Ishikawa (cell line): ENCODE measurements at regions not wholly inside any gene's neighbourhood (a gene's known extent, or its start where the extent isn't known, plus 50 kb on each side); places are given as distances from the start of the nearest gene placed in this dataset.

Source experiments
- CEBPB ChIP-seq: IDR thresholded peaks from 2 replicates; pipeline ENCODE4 v1.6.1; 2012
- CREB1 ChIP-seq: IDR thresholded peaks from 2 replicates; pipeline ENCODE4 v1.6.1; 2012; ENCODE audit warnings: low read depth
- EGR1 ChIP-seq: IDR thresholded peaks from 2 replicates; pipeline ENCODE4 v1.6.1; 2012
- EP300 ChIP-seq: IDR thresholded peaks from 2 replicates; pipeline ENCODE4 v1.6.1; 2012; ENCODE audit warnings: borderline replicate concordance
- FOXM1 ChIP-seq: IDR thresholded peaks from 2 replicates; pipeline ENCODE4 v1.6.1; 2012; ENCODE audit warnings: low read depth, borderline replicate concordance
- MAX ChIP-seq: IDR thresholded peaks from 2 replicates; pipeline ENCODE4 v1.6.1; 2012
- NFIC ChIP-seq: IDR thresholded peaks from 2 replicates; pipeline ENCODE4 v1.6.1; 2012
- RAD21 ChIP-seq: IDR thresholded peaks from 2 replicates; pipeline ENCODE4 v1.6.1; 2012; ENCODE audit warnings: low read depth
- REST ChIP-seq: IDR thresholded peaks from 2 replicates; pipeline ENCODE4 v1.6.1; 2012; ENCODE audit warnings: low read depth, mild to moderate bottlenecking
- TAF1 ChIP-seq: IDR thresholded peaks from 2 replicates; pipeline ENCODE4 v1.6.1; 2012; ENCODE audit warnings: low read depth, mild to moderate bottlenecking
- TCF12 ChIP-seq: IDR thresholded peaks from 2 replicates; pipeline ENCODE4 v1.6.1; 2012; ENCODE audit warnings: low read depth
- TEAD4 ChIP-seq: IDR thresholded peaks from 2 replicates; pipeline ENCODE4 v1.6.1; 2012
- USF1 ChIP-seq: IDR thresholded peaks from 2 replicates; pipeline ENCODE4 v1.6.1; 2012
- YY1 ChIP-seq: IDR thresholded peaks from 2 replicates; pipeline ENCODE4 v1.6.1; 2012; ENCODE audit warnings: low read depth
- ZBTB7A ChIP-seq: IDR thresholded peaks from 2 replicates; pipeline ENCODE4 v1.6.1; 2012; ENCODE audit warnings: low read depth

DNA sequence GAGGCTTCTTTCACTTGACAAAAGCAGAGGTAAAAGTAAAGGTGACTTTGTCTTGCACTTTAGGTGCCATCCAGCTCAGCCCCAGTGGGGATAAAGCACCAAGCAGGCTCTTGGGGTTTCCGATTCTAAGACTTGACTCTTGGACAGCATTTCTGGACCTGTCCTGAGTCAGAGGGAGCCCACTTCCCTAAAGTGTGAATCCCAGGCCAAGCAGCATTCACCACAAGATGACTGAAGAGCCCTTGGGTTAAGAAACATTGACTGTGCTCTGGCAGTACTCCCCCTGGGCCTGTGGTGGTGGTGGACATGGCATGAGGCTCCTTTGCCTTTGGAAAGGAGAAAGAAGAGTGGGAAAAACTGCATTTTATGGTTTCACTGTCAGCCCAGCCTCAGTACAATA is 638.0 kb upstream of the VRK2 start:
- no peak for TF ChIP-seq MAX
- TF ChIP-seq YY1, result no peak
- no peak for TF ChIP-seq USF1
- TF ChIP-seq TAF1, result no peak
- no peak for TF ChIP-seq TCF12
- no peak for TF ChIP-seq CREB1
- no peak for TF ChIP-seq TEAD4
- no peak for TF ChIP-seq FOXM1
- TF ChIP-seq NFIC, result no peak
- no peak for TF ChIP-seq RAD21
- no peak for TF ChIP-seq REST
- no peak for TF ChIP-seq EP300
- no peak for TF ChIP-seq ZBTB7A
- TF ChIP-seq EGR1, result no peak
- no peak for TF ChIP-seq CEBPB

- no peak for TF ChIP-seq ZBTB7A
These were observed 629.6 kb upstream of the VRK2 start for GRCh38 chr2:57417007-57417406.

DNA sequence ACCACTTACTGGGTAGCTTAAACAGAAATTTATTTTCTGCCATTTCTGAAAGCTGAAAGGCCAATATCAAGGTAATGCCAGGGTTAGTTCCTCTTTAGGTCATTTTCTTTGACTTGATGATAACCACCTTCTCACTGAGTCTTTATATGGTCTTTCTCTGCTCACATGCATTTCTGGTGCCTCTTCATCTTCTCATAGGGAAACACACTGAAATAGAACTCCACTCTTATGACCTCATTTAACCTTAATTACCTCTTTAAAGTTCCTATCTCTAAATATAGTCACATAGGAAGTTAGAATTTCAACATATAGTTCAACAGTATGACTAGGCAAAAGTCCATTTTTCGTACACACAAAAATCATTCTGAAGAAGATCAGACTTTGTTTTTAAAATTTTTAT is 616.8 kb upstream of the VRK2 start:
- TF ChIP-seq YY1 (no peak), FOXM1 (no peak), USF1 (no peak), NFIC (no peak), REST (no peak), MAX (no peak), CREB1 (no peak), ZBTB7A (no peak), TCF12 (no peak), TEAD4 (no peak), EP300 (no peak), RAD21 (no peak), TAF1 (no peak), EGR1 (no peak), CEBPB (no peak)

- no peak for TF ChIP-seq YY1
- TF ChIP-seq REST, result no peak
- TF ChIP-seq ZBTB7A, result no peak
- no peak for TF ChIP-seq EGR1
These were observed 614.1 kb upstream of the VRK2 start for GRCh38 chr2:57432528-57432927.

GRCh38 chr2:57434441-57434840 is 612.2 kb upstream of the VRK2 start:
- no peak for TF ChIP-seq YY1

- TF ChIP-seq FOXM1, result no peak
- no peak for TF ChIP-seq REST
- TF ChIP-seq USF1, result no peak
- no peak for TF ChIP-seq EP300
- TF ChIP-seq TAF1, result no peak
- no peak for TF ChIP-seq EGR1
- TF ChIP-seq YY1, result no peak
- no peak for TF ChIP-seq TCF12
- no peak for TF ChIP-seq CREB1
- no peak for TF ChIP-seq TEAD4
- TF ChIP-seq RAD21, result no peak
- no peak for TF ChIP-seq ZBTB7A
- TF ChIP-seq CEBPB, result no peak
- no peak for TF ChIP-seq NFIC
- no peak for TF ChIP-seq MAX
These were observed 611.6 kb upstream of the VRK2 start for GRCh38 chr2:57434972-57435371.
